ENCODE measurements at regions not wholly inside any gene's neighbourhood (a gene's known extent, or its start where the extent isn't known, plus 50 kb on each side); places are given as distances from the start of the nearest gene placed in this dataset.

DNA sequence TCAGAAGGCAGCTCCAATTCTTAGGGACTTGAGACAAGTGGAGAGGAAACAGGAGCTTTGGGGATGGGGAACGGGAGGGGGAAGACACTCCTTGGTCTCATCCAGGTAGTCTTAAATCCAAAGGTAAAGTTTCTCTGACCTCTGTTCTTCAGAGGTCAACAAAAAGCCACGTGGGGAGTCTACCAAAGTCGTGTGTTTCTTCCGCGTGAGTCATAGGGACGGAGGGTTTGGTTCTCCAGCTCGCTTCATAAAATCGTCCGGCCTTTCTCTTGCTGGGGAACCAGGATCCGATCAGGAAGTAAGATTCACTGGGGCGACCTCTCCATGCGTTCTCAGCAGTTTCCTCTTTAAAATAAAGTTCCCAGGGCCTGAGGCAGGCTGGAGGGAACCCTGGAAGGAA lies 275.7 kb downstream of the TCERG1L start:
- TF ChIP-seq, protein P1, sequence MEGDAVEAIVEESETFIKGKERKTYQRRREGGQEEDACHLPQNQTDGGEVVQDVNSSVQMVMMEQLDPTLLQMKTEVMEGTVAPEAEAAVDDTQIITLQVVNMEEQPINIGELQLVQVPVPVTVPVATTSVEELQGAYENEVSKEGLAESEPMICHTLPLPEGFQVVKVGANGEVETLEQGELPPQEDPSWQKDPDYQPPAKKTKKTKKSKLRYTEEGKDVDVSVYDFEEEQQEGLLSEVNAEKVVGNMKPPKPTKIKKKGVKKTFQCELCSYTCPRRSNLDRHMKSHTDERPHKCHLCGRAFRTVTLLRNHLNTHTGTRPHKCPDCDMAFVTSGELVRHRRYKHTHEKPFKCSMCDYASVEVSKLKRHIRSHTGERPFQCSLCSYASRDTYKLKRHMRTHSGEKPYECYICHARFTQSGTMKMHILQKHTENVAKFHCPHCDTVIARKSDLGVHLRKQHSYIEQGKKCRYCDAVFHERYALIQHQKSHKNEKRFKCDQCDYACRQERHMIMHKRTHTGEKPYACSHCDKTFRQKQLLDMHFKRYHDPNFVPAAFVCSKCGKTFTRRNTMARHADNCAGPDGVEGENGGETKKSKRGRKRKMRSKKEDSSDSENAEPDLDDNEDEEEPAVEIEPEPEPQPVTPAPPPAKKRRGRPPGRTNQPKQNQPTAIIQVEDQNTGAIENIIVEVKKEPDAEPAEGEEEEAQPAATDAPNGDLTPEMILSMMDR (conservative IDR thresholded peaks at IDR 0.05; ENCODE audit: low read depth, low read length), result no peak
- no peak for TF ChIP-seq EZH2 (IDR thresholded peaks at IDR 0.05; ENCODE audit: borderline replicate concordance, low read depth, low read length, poor library complexity, severe bottlenecking)

All from A673 (cell line).